ENCODE measurements at regions not wholly inside any gene's neighbourhood (a gene's known extent, or its start where the extent isn't known, plus 50 kb on each side); places are given as distances from the start of the nearest gene placed in this dataset.
A peak's percentile ranks its signal among the peaks of the same experiment; 100 is the strongest.
"Not testable (repeated sequence)": the region's sequence is repeated elsewhere in the genome, so short reads cannot be mapped to it uniquely, and the experiment has no call there.

DNA sequence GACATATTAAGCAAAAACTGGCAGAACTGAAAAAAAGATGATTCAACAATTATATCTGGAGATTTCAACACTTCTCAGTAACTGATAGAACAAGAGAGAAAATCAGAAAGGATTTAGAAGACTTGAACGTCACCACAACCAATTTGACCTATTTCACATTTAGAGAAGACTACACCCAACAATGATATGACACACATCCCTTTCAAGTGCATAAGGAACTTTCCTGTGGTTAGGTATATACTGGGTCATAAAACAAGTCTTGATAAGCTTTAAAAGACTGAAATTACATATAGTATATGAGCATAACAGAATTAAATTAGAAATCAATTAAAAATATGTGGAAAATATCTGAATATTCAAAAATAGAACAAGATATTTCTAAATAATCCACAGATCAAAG, 201.2 kb upstream of the HAND2 start:
- Histone ChIP-seq H3K9ac (ENCODE audit: low read length) (no peak overlapping the region), H3K9me3 (ENCODE audit: control insufficient read depth, low read length) (no peaks in the 10 kb centered on the region), H3K4me3 (ENCODE audit: low read length) (no peak overlapping the region), H3K27me3 (replicated peaks; ENCODE audit: control insufficient read depth, insufficient read depth, low read length) (no peaks in the 10 kb centered on the region), H3K4me1 (ENCODE audit: control insufficient read depth, insufficient read depth, low read length) (peaks cover 27% of the 10 kb centered on the region), H3K36me3 (ENCODE audit: control insufficient read depth, insufficient read depth, low read length, severe bottlenecking) (no peaks in the 10 kb centered on the region)
- DNase-seq (ENCODE audit: low read depth), result no peak

DNA sequence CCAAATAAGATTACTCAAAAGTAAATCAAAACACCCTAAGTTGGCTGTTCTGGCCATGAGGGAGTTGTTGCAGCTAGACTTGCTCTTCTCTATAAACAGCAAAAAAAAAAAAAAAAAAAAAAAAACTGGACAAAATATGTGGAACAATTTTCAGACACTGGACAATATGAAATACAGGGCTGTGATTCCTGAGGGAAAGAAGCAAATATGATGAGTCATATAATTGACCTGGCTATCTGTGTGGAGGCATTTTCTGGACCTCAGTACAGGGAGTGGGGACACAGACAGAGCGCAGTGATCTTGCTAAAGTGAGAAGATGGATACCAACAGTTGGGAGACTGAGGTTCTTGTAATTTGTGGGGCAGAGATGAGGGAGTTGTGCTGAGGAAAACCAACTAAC, 192.0 kb upstream of the HAND2 start:
- Histone ChIP-seq H3K9me3 (ENCODE audit: control insufficient read depth, low read length) (peaks cover 13% of the 10 kb centered on the region), H3K9ac (ENCODE audit: low read length) (no peak overlapping the region), H3K27me3 (replicated peaks; ENCODE audit: control insufficient read depth, insufficient read depth, low read length) (no peaks in the 10 kb centered on the region), H3K4me1 (ENCODE audit: control insufficient read depth, insufficient read depth, low read length) (no peaks in the 10 kb centered on the region), H3K4me3 (ENCODE audit: low read length) (no peak overlapping the region), H3K36me3 (ENCODE audit: control insufficient read depth, insufficient read depth, low read length, severe bottlenecking) (no peaks in the 10 kb centered on the region)
- no peak for DNase-seq (ENCODE audit: low read depth)

DNA sequence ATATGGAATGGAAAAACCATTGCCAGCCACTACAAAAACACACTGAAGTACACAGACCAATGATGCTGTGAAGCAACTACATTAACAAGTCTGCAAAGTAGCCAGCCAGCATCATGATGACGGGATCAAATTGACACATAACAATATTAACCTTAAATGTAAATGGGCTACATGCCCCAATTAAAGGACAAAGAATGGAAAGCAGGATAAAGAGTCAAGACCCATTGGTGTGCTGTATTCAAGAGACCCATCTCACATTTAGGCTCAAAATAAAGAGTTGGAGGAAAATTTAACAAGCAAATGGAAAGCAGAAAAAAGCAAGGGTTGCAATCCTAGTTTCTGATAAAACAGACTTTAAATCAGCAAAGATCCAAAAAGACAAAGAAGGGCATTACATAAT, 188.5 kb upstream of the HAND2 start:
- not testable (repeated sequence) for H3K4me3 ChIP-seq (ENCODE audit: low read length)

DNA sequence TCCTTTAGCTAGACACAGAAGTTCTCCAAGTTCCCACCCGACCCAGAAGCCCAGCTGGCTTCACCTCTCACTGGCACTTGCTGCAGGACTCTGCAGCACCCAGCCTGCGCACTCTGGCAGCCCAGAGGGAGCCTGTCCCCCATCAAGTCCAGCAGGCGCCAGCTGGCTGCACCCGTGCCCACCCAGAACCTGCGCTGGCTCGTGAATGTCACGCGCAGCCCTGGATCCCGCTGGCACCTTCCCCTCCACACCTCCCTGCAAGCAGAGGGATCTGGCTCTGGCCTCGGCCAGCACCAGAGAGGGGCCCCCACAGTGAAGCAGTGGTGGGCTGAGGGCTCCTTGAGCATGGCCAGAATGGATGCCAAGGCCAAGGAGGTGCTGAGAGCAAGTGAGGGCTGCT, 187.6 kb upstream of the HAND2 start:
- Histone ChIP-seq H3K4me1 (ENCODE audit: control insufficient read depth, insufficient read depth, low read length) (peaks cover 12% of the 10 kb centered on the region), H3K9ac (ENCODE audit: low read length) (no peak overlapping the region), H3K27me3 (replicated peaks; ENCODE audit: control insufficient read depth, insufficient read depth, low read length) (no peaks in the 10 kb centered on the region), H3K9me3 (ENCODE audit: control insufficient read depth, low read length) (peaks cover 13% of the 10 kb centered on the region), H3K36me3 (ENCODE audit: control insufficient read depth, insufficient read depth, low read length, severe bottlenecking) (no peaks in the 10 kb centered on the region), H3K4me3 (ENCODE audit: low read length) (no peak overlapping the region)
- no peak for DNase-seq (ENCODE audit: low read depth)

More for the DNA sequence above, 188.5 kb upstream of the HAND2 start:
- not testable (repeated sequence) for H3K27me3 ChIP-seq (replicated peaks; ENCODE audit: control insufficient read depth, insufficient read depth, low read length); H3K9ac ChIP-seq (ENCODE audit: low read length); DNase-seq (ENCODE audit: low read depth); H3K36me3 ChIP-seq (ENCODE audit: control insufficient read depth, insufficient read depth, low read length, severe bottlenecking)
- H3K4me1 ChIP-seq (ENCODE audit: control insufficient read depth, insufficient read depth, low read length), result peaks cover 12% of the 10 kb centered on the region
- peaks cover 13% of the 10 kb centered on the region for H3K9me3 ChIP-seq (ENCODE audit: control insufficient read depth, low read length)

DNA sequence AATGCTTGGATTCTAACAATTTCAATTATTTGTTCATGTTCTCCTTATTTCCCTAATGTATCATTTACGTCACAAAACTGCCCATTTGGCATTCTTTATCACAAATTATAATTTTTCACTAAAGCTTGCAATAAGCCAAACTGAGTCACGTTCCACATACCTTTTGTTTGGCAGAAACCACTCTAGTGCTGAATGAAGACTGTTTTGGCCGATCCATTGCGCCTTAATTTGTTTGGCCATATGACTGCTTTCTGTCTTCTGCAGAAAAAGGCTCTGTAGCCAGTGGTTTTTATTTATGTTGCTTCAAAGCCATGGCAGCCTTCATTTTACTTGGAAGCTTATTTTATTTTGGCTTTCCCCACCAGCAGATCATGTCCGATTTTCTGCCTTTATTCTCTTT, 184.4 kb upstream of the HAND2 start:
- H3K27me3 ChIP-seq (replicated peaks; ENCODE audit: control insufficient read depth, insufficient read depth, low read length), result no peaks in the 10 kb centered on the region
- H3K4me1 ChIP-seq (ENCODE audit: control insufficient read depth, insufficient read depth, low read length), result peaks cover 12% of the 10 kb centered on the region
- peaks cover 13% of the 10 kb centered on the region for H3K9me3 ChIP-seq (ENCODE audit: control insufficient read depth, low read length)

DNA sequence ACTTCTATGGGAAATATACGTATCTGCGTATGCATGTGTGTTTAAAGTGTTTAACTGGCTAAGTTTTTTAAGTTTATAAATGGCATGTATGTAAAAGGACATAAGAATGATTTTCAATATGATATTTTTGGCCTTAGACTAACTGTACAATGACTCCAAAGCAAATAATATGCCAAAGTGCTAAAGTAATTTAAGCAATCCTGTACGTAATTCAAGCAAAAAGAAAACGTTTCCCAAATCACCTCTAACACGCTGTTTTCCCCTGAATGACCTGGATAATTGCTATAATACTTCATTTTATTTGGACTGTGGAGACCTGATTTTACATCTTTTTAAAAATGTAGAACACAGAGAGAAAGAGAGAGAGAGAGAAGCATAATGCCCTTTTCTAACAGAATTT, 183.0 kb upstream of the HAND2 start:
- no peak for DNase-seq (ENCODE audit: low read depth)
- H3K9me3 ChIP-seq (ENCODE audit: control insufficient read depth, low read length), result peaks cover 1% of the 10 kb centered on the region

More for the DNA sequence above, 184.4 kb upstream of the HAND2 start:
- no peak overlapping the region for H3K4me3 ChIP-seq (ENCODE audit: low read length)
- H3K9ac ChIP-seq (ENCODE audit: low read length), result no peak overlapping the region
- no peak for DNase-seq (ENCODE audit: low read depth)
- H3K36me3 ChIP-seq (ENCODE audit: control insufficient read depth, insufficient read depth, low read length, severe bottlenecking), result no peaks in the 10 kb centered on the region

DNA sequence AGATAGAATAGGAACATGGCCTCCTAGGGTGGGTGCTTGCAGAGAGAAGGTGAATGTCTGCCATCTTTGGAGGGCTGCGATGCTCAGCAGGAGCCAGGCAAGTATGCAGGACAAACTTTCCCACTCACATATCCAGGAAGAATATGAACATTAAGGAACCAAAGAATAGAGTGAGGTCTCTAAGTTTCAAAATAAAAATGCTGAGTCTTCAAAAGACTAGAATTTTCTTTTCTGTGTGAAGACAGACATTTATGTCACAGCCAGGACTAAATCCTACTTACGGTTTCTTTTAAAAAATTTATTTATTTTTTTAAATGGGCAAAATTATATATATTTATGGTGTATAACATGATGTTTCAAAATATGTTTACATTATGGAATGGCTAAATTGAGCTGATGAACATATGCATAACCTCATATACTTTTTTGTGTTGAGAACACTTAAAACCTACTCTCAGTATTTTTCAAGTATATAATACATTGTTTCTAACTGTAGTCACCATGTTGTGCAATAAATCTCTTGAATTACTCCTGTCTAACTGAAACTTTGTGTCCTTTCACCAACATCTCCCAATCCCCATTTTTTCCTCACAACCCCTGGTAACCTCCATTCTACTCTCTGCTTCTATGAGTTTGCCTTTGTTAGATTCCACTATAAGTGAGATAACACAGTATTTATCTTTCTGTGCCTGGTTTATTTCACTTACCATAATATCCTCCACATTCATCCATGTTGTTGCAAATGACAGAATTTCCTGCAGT, 177.8 kb upstream of the HAND2 start:
- peak; percentile 59 for DNase-seq (ENCODE audit: low read depth)
- Histone ChIP-seq H3K4me3 (ENCODE audit: low read length) (no peak overlapping the region), H3K27me3 (replicated peaks; ENCODE audit: control insufficient read depth, insufficient read depth, low read length) (no peaks in the 10 kb centered on the region), H3K9ac (ENCODE audit: low read length) (no peak overlapping the region), H3K36me3 (ENCODE audit: control insufficient read depth, insufficient read depth, low read length, severe bottlenecking) (no peaks in the 10 kb centered on the region), H3K4me1 (ENCODE audit: control insufficient read depth, insufficient read depth, low read length) (peaks cover 12% of the 10 kb centered on the region), H3K9me3 (ENCODE audit: control insufficient read depth, low read length) (peaks cover 3% of the 10 kb centered on the region)

More for the DNA sequence above, 183.0 kb upstream of the HAND2 start:
- Histone ChIP-seq H3K36me3 (ENCODE audit: control insufficient read depth, insufficient read depth, low read length, severe bottlenecking) (no peaks in the 10 kb centered on the region), H3K9ac (ENCODE audit: low read length) (no peak overlapping the region), H3K4me3 (ENCODE audit: low read length) (no peak overlapping the region), H3K27me3 (replicated peaks; ENCODE audit: control insufficient read depth, insufficient read depth, low read length) (no peaks in the 10 kb centered on the region), H3K4me1 (ENCODE audit: control insufficient read depth, insufficient read depth, low read length) (peaks cover 18% of the 10 kb centered on the region)

DNA sequence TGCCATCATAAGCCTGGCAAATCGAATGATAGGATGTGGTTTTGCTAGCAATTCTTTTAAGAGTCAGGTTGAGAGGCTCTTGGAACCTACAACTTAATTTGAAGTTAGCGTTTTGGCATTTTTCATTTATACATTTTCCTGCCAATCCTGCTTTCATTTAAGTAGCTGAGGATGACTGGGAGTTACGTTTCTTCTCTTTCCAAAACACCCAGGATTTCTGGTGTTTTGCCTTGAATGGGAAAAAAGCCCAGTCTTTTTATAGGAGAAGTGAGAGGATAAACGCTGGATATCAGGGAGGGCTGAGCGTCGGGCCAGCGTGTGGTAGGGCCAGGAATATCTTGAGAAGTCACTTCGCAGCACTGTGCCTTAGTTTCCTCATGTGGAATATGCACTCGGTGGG, 174.2 kb upstream of the HAND2 start:
- no peak for DNase-seq (ENCODE audit: low read depth)
- Histone ChIP-seq H3K4me1 (ENCODE audit: control insufficient read depth, insufficient read depth, low read length) (peaks cover 12% of the 10 kb centered on the region), H3K27me3 (replicated peaks; ENCODE audit: control insufficient read depth, insufficient read depth, low read length) (no peaks in the 10 kb centered on the region), H3K4me3 (ENCODE audit: low read length) (no peak overlapping the region), H3K36me3 (ENCODE audit: control insufficient read depth, insufficient read depth, low read length, severe bottlenecking) (no peaks in the 10 kb centered on the region), H3K9ac (ENCODE audit: low read length) (no peak overlapping the region), H3K9me3 (ENCODE audit: control insufficient read depth, low read length) (peaks cover 3% of the 10 kb centered on the region)

DNA sequence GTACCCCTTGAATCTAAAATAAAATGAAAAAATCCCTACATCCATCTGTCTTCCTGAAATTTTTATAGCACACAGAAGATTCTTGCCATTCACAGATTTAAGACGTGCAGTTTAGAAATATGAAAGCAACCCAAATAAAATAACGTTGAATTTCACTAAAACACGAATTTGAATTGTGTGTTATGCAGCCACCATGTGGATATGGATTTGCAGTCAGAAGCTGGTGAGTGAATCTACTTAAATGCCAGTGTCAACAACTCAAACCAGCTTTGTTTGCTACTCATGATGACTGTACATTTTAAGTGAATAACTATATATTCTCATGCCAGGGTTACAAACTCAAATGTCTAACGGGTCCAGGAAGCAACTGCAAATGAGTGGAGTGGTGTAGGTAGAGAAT, 173.0 kb upstream of the HAND2 start:
- Histone ChIP-seq H3K4me1 (ENCODE audit: control insufficient read depth, insufficient read depth, low read length) (peaks cover 6% of the 10 kb centered on the region), H3K9me3 (ENCODE audit: control insufficient read depth, low read length) (peaks cover 3% of the 10 kb centered on the region), H3K4me3 (ENCODE audit: low read length) (no peak overlapping the region), H3K9ac (ENCODE audit: low read length) (no peak overlapping the region), H3K36me3 (ENCODE audit: control insufficient read depth, insufficient read depth, low read length, severe bottlenecking) (no peaks in the 10 kb centered on the region), H3K27me3 (replicated peaks; ENCODE audit: control insufficient read depth, insufficient read depth, low read length) (no peaks in the 10 kb centered on the region)
- DNase-seq (ENCODE audit: low read depth), result no peak

DNA sequence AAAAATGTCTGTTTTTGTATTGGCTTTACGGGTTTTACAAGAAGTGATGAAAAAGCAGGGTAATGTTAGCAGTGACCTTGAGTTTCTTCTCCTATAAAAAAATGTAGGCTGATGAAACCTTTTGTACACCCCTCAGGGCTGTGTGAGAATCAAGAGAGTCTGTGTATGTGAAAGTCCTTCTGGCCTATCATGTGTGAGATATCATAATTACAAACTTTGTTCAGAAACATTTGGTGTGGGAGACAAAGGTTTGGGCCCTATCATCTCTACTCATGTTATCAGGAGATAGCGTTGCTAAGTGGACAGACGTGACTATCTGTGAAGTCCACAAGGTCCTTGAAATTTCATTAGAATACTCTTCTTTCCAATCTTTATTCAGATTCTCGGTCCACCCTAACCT, 170.6 kb upstream of the HAND2 start:
- no peaks in the 10 kb centered on the region for H3K4me1 ChIP-seq (ENCODE audit: control insufficient read depth, insufficient read depth, low read length)
- H3K36me3 ChIP-seq (ENCODE audit: control insufficient read depth, insufficient read depth, low read length, severe bottlenecking), result no peaks in the 10 kb centered on the region
- H3K9ac ChIP-seq (ENCODE audit: low read length), result no peak overlapping the region
- no peak for DNase-seq (ENCODE audit: low read depth)
- H3K4me3 ChIP-seq (ENCODE audit: low read length), result no peak overlapping the region
- peaks cover 3% of the 10 kb centered on the region for H3K9me3 ChIP-seq (ENCODE audit: control insufficient read depth, low read length)
- no peaks in the 10 kb centered on the region for H3K27me3 ChIP-seq (replicated peaks; ENCODE audit: control insufficient read depth, insufficient read depth, low read length)

DNA sequence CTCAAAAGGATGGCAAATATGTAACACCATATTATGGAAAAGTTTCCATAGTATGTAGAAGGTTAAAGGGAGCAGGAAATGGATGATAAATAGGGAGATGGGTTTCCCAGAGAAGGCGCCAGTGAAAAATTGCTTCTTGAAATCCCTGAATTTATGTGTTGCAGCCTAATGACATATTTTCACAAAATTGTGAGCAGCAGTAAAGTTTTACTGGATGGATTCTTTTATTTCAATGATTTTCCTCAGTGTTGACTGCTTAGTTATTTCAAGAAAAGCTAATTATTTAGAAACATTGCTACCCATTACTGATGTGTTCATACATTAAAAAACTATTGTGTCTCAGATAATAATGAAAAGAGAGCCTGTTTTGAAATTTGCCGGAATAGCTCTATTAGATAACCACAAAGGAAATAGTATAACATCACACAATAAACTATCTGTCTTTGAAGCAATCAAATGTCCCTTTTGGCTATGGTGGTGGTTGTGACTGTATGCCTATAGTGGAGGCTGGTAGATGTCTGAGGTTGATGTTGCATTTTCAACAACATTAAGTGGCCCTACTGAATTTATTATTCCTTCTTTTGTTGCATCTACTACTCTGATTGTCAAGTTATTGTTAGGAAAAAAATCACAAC, 169.9 kb upstream of the HAND2 start:
- H3K4me3 ChIP-seq (ENCODE audit: low read length), result no peak overlapping the region
- H3K9me3 ChIP-seq (ENCODE audit: control insufficient read depth, low read length), result no peaks in the 10 kb centered on the region
- no peak for DNase-seq (ENCODE audit: low read depth)
- H3K27me3 ChIP-seq (replicated peaks; ENCODE audit: control insufficient read depth, insufficient read depth, low read length), result no peaks in the 10 kb centered on the region
- no peaks in the 10 kb centered on the region for H3K36me3 ChIP-seq (ENCODE audit: control insufficient read depth, insufficient read depth, low read length, severe bottlenecking)
- H3K9ac ChIP-seq (ENCODE audit: low read length), result no peak overlapping the region
- no peaks in the 10 kb centered on the region for H3K4me1 ChIP-seq (ENCODE audit: control insufficient read depth, insufficient read depth, low read length)

Data from adipocyte (in vitro differentiated cells).